HG03095 (cell line): ENCODE measurements at regions not wholly inside any gene's neighbourhood (a gene's known extent, or its start where the extent isn't known, plus 50 kb on each side); places are given as distances from the start of the nearest gene placed in this dataset.
"Not testable (repeated sequence)": the region's sequence is repeated elsewhere in the genome, so short reads cannot be mapped to it uniquely, and the experiment has no call there.

Experiments used
- ATAC-seq: cut with Tn5 transposase; IDR thresholded peaks from one replicate; pipeline ENCODE4 v1.9.1; 2021; ENCODE audit warnings: moderate library complexity; ENCODE audit not compliant: unreplicated experiment

GRCh38 chr15:95044745-95045417 lies 813.5 kb downstream of the MCTP2 start:
- ATAC-seq = no peak

GRCh38 chr15:95051861-95052260 lies 820.5 kb downstream of the MCTP2 start:
- ATAC-seq = no peak

- ATAC-seq = no peak
Measured at GRCh38 chr15:95059346-95059905, 828.1 kb downstream of the MCTP2 start.

GRCh38 chr15:95068701-95069521 lies 837.5 kb downstream of the MCTP2 start:
- no peak for ATAC-seq

- no peak for ATAC-seq
Measured at GRCh38 chr15:95075792-95076677, 844.7 kb downstream of the MCTP2 start.

GRCh38 chr15:95076678-95076990 lies 845.3 kb downstream of the MCTP2 start:
- ATAC-seq = no peak

GRCh38 chr15:95078003-95078402 lies 846.6 kb downstream of the MCTP2 start:
- no peak for ATAC-seq

GRCh38 chr15:95080228-95080627 lies 848.9 kb downstream of the MCTP2 start:
- ATAC-seq = not testable (repeated sequence)

GRCh38 chr15:95085056-95085455 lies 853.7 kb downstream of the MCTP2 start:
- no peak for ATAC-seq

GRCh38 chr15:95086531-95087252 lies 855.3 kb downstream of the MCTP2 start:
- no peak for ATAC-seq

- no peak for ATAC-seq
Measured at GRCh38 chr15:95087253-95087609, 855.9 kb downstream of the MCTP2 start.

GRCh38 chr15:95091444-95091843 lies 860.1 kb downstream of the MCTP2 start:
- no peak for ATAC-seq

GRCh38 chr15:95095250-95095649 lies 863.9 kb downstream of the MCTP2 start:
- no peak for ATAC-seq

GRCh38 chr15:95096651-95097050 lies 865.3 kb downstream of the MCTP2 start:
- ATAC-seq = no peak

GRCh38 chr15:95097361-95097760 lies 866.0 kb downstream of the MCTP2 start:
- no peak for ATAC-seq

GRCh38 chr15:95105229-95105628 lies 873.9 kb downstream of the MCTP2 start:
- ATAC-seq = no peak

GRCh38 chr15:95106801-95107200 lies 875.4 kb downstream of the MCTP2 start:
- ATAC-seq = no peak

GRCh38 chr15:95108673-95109072 lies 877.3 kb downstream of the MCTP2 start:
- ATAC-seq = no peak

- ATAC-seq = no peak
Measured at GRCh38 chr15:95111969-95112368, 880.6 kb downstream of the MCTP2 start.

- ATAC-seq = no peak
Measured at GRCh38 chr15:95113041-95113440, 881.7 kb downstream of the MCTP2 start.
